HCT116 (cell line): ENCODE measurements at regions not wholly inside any gene's neighbourhood (a gene's known extent, or its start where the extent isn't known, plus 50 kb on each side); places are given as distances from the start of the nearest gene placed in this dataset.

Source experiments
- ATAC-seq: fragments of 200-7000 bp; cut with Tn5 transposase; 2 replicates; pipeline ENCODE4 v1.9.1; 2020; ENCODE audit warnings: mild to moderate bottlenecking, moderate library complexity
- BruUV-seq: library from RNA; stranded (reverse); fragments of 400-500 nt; replicated peaks from 2 replicates; lab custom pipeline; 2021; lab: Mats Ljungman, UMichigan
- CTCF ChIA-PET: fragments of 300-600 bp; sonication (Branson Sonifier 250); formaldehyde crosslinking; loops from one replicate; lab custom pipeline; 2021; ENCODE audit warnings: antibody characterized with exemption; lab: Charles Lee
- POLR2A ChIA-PET: fragments of 300-600, 350-600 bp; sonication (Branson Sonifier 250); formaldehyde crosslinking; loops from one replicate; lab custom pipeline; 2021; ENCODE audit warnings: antibody characterized with exemption; lab: Charles Lee
- RAD21 ChIA-PET, 2 experiments: fragments of 300-600 bp; sonication (Branson Sonifier 250); formaldehyde crosslinking; loops; one replicate each; lab custom pipeline; 2023; ENCODE audit warnings: low total read pairs in 2 of 2; ENCODE audit not compliant: uncharacterized antibody in 2 of 2, unreplicated experiment in 2 of 2, low non-redundant PET in 1 of 2; lab: Charles Lee
- DNase-seq: peaks from one replicate; pipeline ENCODE4 v3.0.0-alpha.2; 2010; ENCODE audit warnings: low read depth, low spot score
- H2AFZ ChIP-seq: fragments of 200-600 bp; shearing (Covaris generic), sonication (generic); 2 replicates; pipeline ENCODE4 v1.6.1; 2017; ENCODE audit warnings: low read depth, mixed run types, mixed read lengths, antibody characterized with exemption, low read length; ENCODE audit not compliant: poor library complexity, severe bottlenecking
- H3K27ac ChIP-seq: 2 replicates; pipeline ENCODE4 v1.5.1; 2012; ENCODE audit warnings: low read depth, low read length
- H3K27me3 ChIP-seq: fragments of 200-600 bp; sonication (generic); 2 replicates; pipeline ENCODE4 v1.6.1; 2016; ENCODE audit warnings: mixed run types, low read length, mixed read lengths; ENCODE audit not compliant: insufficient read depth
- H3K36me3 ChIP-seq, 2 experiments: fragments of 200-500 bp in 1 of 2; fragments of 200-600 bp in 1 of 2; sonication (Bioruptor generic) in 1 of 2; sonication (generic) in 1 of 2; 2 replicates each; pipeline versions ENCODE4 v1.5.1 to v1.6.1; 2014 to 2016; ENCODE audit warnings: low read length in 2 of 2, inconsistent platforms in 1 of 2, mixed read lengths in 1 of 2, mixed run types in 1 of 2; ENCODE audit not compliant: insufficient read depth in 2 of 2, control insufficient read depth in 1 of 2
- H3K4me1 ChIP-seq, 2 experiments: fragments of 200-600 bp in 1 of 2; sonication (generic) in 1 of 2; 2 replicates each; pipeline versions ENCODE4 v1.5.1 to v1.6.1; 2012 to 2017; ENCODE audit warnings: low read length in 2 of 2, inconsistent platforms in 1 of 2, mild to moderate bottlenecking in 1 of 2, mixed read lengths in 1 of 2, mixed run types in 1 of 2, moderate library complexity in 1 of 2; ENCODE audit not compliant: insufficient read depth in 2 of 2, control insufficient read depth in 1 of 2
- H3K4me2 ChIP-seq: fragments of 200-600 bp; sonication (generic); 2 replicates; pipeline ENCODE4 v1.6.1; 2017; ENCODE audit warnings: mixed run types, low read length, mixed read lengths
- H3K4me3 ChIP-seq, 2 experiments: fragments of 200-600 bp in 1 of 2; sonication (generic) in 1 of 2; replicated peaks in 1 of 2; 2 replicates each; pipeline ENCODE4 v1.5.1; 2011 to 2016; ENCODE audit warnings: low read length in 2 of 2, control low read depth in 1 of 2, low read depth in 1 of 2, mild to moderate bottlenecking in 1 of 2, mixed read lengths in 1 of 2, mixed run types in 1 of 2
- H3K79me2 ChIP-seq: fragments of 200-600 bp; sonication (generic); 2 replicates; pipeline ENCODE4 v1.6.1; 2017; ENCODE audit warnings: mild to moderate bottlenecking, mixed run types, low read length, moderate library complexity, mixed read lengths; ENCODE audit not compliant: insufficient read depth
- H3K9ac ChIP-seq: fragments of 200-600 bp; sonication (generic); 2 replicates; pipeline ENCODE4 v1.6.1; 2016; ENCODE audit warnings: low read length, mixed read lengths
- H3K9me2 ChIP-seq: fragments of 200-600 bp; sonication (generic), shearing (Covaris generic); 2 replicates; pipeline ENCODE4 v1.6.1; 2017; ENCODE audit warnings: mixed run types, mild to moderate bottlenecking, moderate library complexity; ENCODE audit not compliant: insufficient read depth
- H3K9me3 ChIP-seq, 2 experiments: fragments of 200-500 bp in 1 of 2; fragments of 200-600 bp in 1 of 2; sonication (Bioruptor generic) in 1 of 2; sonication (generic) in 1 of 2; 2 replicates each; pipeline ENCODE4 v1.6.1; 2014 to 2017; ENCODE audit warnings: low read length in 2 of 2, mixed read lengths in 2 of 2, inconsistent platforms in 1 of 2, low read depth in 1 of 2, mild to moderate bottlenecking in 1 of 2, mixed run types in 1 of 2, moderate library complexity in 1 of 2; ENCODE audit not compliant: control insufficient read depth in 1 of 2, insufficient read depth in 1 of 2
- H4K20me1 ChIP-seq: fragments of 200-600 bp; sonication (generic), shearing (Covaris generic); 2 replicates; pipeline ENCODE4 v1.6.1; 2017; ENCODE audit warnings: mixed run types, mild to moderate bottlenecking, moderate library complexity; ENCODE audit not compliant: insufficient read depth
- ELF1 ChIP-seq: IDR thresholded peaks from 2 replicates; pipeline ENCODE4 v1.6.1; 2012; ENCODE audit warnings: low read depth, borderline replicate concordance
- EZH2 ChIP-seq: fragments of 200-600 bp; sonication (generic); IDR thresholded peaks from 2 replicates; pipeline ENCODE4 v1.6.1; 2017; ENCODE audit warnings: antibody characterized with exemption, mixed run types
- POLR2A ChIP-seq: IDR thresholded peaks from 2 replicates; pipeline ENCODE4 v1.7.0; 2011; ENCODE audit warnings: borderline replicate concordance; ENCODE audit not compliant: insufficient read depth, insufficient read length; ENCODE audit errors: extremely low read depth
- SP1 ChIP-seq: IDR thresholded peaks from 2 replicates; pipeline ENCODE4 v1.6.1; 2012; ENCODE audit warnings: low read depth
- SRF ChIP-seq: IDR thresholded peaks from 2 replicates; pipeline ENCODE4 v1.6.1; 2012; ENCODE audit warnings: low read depth
- intact Hi-C: fragments of 100-400 bp; cut with micrococcal nuclease; formaldehyde crosslinking; loops from 2 replicates; pipeline ENCODE4 v1.10.0; 2022
- TF ChIP-seq, protein P1 (sequence below): IDR thresholded peaks from 2 replicates; pipeline ENCODE4 v1.6.1; 2012; ENCODE audit warnings: low read depth
- TF ChIP-seq, protein P2 (sequence below): IDR thresholded peaks from 2 replicates; pipeline ENCODE4 v1.6.1; 2011; ENCODE audit warnings: mild to moderate bottlenecking, low read length, moderate library complexity; ENCODE audit not compliant: insufficient replicate concordance; ENCODE audit errors: extremely low read depth
- TF ChIP-seq, protein P3 (sequence below): IDR thresholded peaks from 2 replicates; pipeline ENCODE4 v1.6.1; 2012
- TF ChIP-seq, protein P4 (sequence below): IDR thresholded peaks from 2 replicates; pipeline ENCODE4 v1.6.1; 2012

DNA sequence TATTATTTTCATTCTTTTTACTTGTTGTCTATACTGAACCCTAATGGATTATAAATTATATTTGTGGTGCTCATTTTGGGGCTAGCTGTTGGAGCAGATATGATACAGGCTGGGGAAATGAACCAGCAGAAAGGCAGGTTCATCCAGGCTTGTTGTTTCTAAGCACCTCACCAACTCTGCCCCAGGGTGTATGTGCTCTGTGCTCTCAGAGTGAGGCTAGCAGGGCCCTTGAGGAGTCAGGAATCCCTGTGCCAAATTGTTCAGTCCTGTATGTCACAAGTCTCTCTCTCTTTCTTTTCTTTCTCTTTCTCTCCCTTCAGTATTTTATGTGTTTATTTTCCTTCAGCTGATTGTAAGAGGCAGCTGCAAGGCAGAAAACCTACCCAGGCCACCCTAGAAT is 181.1 kb upstream of the DPP10 start:
- DNase-seq, result no peak
- intact Hi-C loops, result no loop called here
- Histone ChIP-seq H3K27ac (no peak overlapping the region), H3K9ac (no peak overlapping the region), H3K36me3 (no peaks in the 10 kb centered on the region), H3K79me2 (no peaks in the 10 kb centered on the region), H2AFZ (no peak overlapping the region), H4K20me1 (no peaks in the 10 kb centered on the region), H3K9me3 (peaks cover 0 to 13% of the 10 kb centered on the region in 2 experiments; a peak in 1 of 4 replicates), H3K4me3 (no peak overlapping the region), H3K27me3 (no peaks in the 10 kb centered on the region), H3K4me2 (no peak overlapping the region), H3K9me2 (no peaks in the 10 kb centered on the region)
- CTCF ChIA-PET, result no interaction called here
- no peak for ATAC-seq
- no TSS peak for BruUV-seq
- RAD21 ChIA-PET, result no interaction called here
- POLR2A ChIA-PET, result no interaction called here
- no peak for TF ChIP-seq SP1
- TF ChIP-seq, protein P1, sequence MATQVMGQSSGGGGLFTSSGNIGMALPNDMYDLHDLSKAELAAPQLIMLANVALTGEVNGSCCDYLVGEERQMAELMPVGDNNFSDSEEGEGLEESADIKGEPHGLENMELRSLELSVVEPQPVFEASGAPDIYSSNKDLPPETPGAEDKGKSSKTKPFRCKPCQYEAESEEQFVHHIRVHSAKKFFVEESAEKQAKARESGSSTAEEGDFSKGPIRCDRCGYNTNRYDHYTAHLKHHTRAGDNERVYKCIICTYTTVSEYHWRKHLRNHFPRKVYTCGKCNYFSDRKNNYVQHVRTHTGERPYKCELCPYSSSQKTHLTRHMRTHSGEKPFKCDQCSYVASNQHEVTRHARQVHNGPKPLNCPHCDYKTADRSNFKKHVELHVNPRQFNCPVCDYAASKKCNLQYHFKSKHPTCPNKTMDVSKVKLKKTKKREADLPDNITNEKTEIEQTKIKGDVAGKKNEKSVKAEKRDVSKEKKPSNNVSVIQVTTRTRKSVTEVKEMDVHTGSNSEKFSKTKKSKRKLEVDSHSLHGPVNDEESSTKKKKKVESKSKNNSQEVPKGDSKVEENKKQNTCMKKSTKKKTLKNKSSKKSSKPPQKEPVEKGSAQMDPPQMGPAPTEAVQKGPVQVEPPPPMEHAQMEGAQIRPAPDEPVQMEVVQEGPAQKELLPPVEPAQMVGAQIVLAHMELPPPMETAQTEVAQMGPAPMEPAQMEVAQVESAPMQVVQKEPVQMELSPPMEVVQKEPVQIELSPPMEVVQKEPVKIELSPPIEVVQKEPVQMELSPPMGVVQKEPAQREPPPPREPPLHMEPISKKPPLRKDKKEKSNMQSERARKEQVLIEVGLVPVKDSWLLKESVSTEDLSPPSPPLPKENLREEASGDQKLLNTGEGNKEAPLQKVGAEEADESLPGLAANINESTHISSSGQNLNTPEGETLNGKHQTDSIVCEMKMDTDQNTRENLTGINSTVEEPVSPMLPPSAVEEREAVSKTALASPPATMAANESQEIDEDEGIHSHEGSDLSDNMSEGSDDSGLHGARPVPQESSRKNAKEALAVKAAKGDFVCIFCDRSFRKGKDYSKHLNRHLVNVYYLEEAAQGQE, result no peak
- TF ChIP-seq, all 23 proteins: peak for 0
- no peaks in the 10 kb centered on the region for H3K4me1 ChIP-seq

DNA sequence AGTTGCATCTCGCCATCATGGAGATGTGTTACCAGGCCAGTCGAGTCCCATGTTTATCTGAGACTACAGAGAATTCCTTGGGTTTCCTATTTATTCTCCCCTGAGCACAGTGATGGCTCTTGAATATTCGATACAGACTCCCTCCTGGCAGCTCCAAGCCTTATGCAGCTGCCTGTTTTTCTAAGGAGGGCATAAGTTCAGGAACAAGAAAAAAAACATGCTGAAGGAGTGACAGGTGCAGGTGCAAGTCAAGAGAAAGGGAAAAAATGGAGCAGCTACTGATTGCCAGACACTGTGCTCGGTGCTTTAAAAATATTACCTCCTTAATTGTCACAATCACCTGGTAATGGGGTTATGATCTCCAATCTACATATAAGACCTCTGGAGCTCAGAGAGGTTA is 177.2 kb upstream of the DPP10 start:
- no peaks in the 10 kb centered on the region for H3K79me2 ChIP-seq
- H3K4me2 ChIP-seq, result no peak overlapping the region
- H3K9me2 ChIP-seq, result no peaks in the 10 kb centered on the region
- CTCF ChIA-PET, result no interaction called here
- POLR2A ChIA-PET, result no interaction called here
- H3K27ac ChIP-seq, result no peak overlapping the region
- H4K20me1 ChIP-seq, result no peaks in the 10 kb centered on the region
- no TSS peak for BruUV-seq
- H3K36me3 ChIP-seq, result no peaks in the 10 kb centered on the region
- TF ChIP-seq, protein P2, sequence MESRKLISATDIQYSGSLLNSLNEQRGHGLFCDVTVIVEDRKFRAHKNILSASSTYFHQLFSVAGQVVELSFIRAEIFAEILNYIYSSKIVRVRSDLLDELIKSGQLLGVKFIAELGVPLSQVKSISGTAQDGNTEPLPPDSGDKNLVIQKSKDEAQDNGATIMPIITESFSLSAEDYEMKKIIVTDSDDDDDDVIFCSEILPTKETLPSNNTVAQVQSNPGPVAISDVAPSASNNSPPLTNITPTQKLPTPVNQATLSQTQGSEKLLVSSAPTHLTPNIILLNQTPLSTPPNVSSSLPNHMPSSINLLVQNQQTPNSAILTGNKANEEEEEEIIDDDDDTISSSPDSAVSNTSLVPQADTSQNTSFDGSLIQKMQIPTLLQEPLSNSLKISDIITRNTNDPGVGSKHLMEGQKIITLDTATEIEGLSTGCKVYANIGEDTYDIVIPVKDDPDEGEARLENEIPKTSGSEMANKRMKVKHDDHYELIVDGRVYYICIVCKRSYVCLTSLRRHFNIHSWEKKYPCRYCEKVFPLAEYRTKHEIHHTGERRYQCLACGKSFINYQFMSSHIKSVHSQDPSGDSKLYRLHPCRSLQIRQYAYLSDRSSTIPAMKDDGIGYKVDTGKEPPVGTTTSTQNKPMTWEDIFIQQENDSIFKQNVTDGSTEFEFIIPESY, result no peak
- TF ChIP-seq, protein P3, sequence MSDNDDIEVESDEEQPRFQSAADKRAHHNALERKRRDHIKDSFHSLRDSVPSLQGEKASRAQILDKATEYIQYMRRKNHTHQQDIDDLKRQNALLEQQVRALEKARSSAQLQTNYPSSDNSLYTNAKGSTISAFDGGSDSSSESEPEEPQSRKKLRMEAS, result no peak
- no peak for TF ChIP-seq SRF
- TF ChIP-seq ELF1, result no peak
- no peak for TF ChIP-seq POLR2A
- TF ChIP-seq, protein P4, sequence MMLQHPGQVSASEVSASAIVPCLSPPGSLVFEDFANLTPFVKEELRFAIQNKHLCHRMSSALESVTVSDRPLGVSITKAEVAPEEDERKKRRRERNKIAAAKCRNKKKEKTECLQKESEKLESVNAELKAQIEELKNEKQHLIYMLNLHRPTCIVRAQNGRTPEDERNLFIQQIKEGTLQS, result no peak
- TF ChIP-seq EZH2, result no peak
- H3K9ac ChIP-seq, result no peak overlapping the region
- H3K9me3 ChIP-seq, result peaks cover 0 to 11% of the 10 kb centered on the region in 2 experiments; a peak in 1 of 4 replicates
- no peak overlapping the region for H2AFZ ChIP-seq
- ATAC-seq (no peak), DNase-seq (no peak)
- no peaks in the 10 kb centered on the region for H3K4me1 ChIP-seq
- RAD21 ChIA-PET, result no interaction called here
- intact Hi-C loops, result no loop called here
- H3K4me3 ChIP-seq, result no peak overlapping the region
- no peaks in the 10 kb centered on the region for H3K27me3 ChIP-seq
